ENCODE measurements at regions not wholly inside any gene's neighbourhood (a gene's known extent, or its start where the extent isn't known, plus 50 kb on each side); places are given as distances from the start of the nearest gene placed in this dataset.

- no peak overlapping the region for H3K14ac ChIP-seq (ENCODE audit: insufficient read length)
- no peaks in the 10 kb centered on the region for H4K20me1 ChIP-seq (replicated peaks in 1 of 2; ENCODE audit: control insufficient read depth in 1 of 2, insufficient read depth in 2 of 2, low read length in 2 of 2)
- H2BK120ac ChIP-seq (replicated peaks; ENCODE audit: low read depth, low read length) = no peak overlapping the region
- no peak overlapping the region for H3K4me3 ChIP-seq (ENCODE audit: extremely low read depth in 1 of 4, insufficient read depth in 2 of 4, low read depth in 3 of 4, low read length in 4 of 4)
- no peak overlapping the region for H3K18ac ChIP-seq (ENCODE audit: extremely low read depth, low read length)
- no peaks in the 10 kb centered on the region; a peak in 1 of 7 replicates for H3K4me1 ChIP-seq (replicated peaks in 1 of 4; ENCODE audit: control insufficient read depth in 3 of 4, insufficient read depth in 4 of 4, low read length in 3 of 4)
- CTCF ChIA-PET (ENCODE audit: partially characterized antibody) = no interaction called here
- H2BK12ac ChIP-seq (ENCODE audit: low read depth, low read length) = no peak overlapping the region
- POLR2A ChIA-PET (ENCODE audit: partially characterized antibody) = no interaction called here
- no peaks in the 10 kb centered on the region for H3K9me3 ChIP-seq (ENCODE audit: insufficient read depth in 2 of 2, low read depth in 1 of 2, low read length in 1 of 2)
- H3K27ac ChIP-seq (ENCODE audit: low read depth, low read length) = no peak overlapping the region
- no peaks in the 10 kb centered on the region for H3K79me1 ChIP-seq (ENCODE audit: low read depth, low read length)
- no peak for FAIRE-seq
- no peak overlapping the region for H3K23ac ChIP-seq (ENCODE audit: insufficient read length)
- WGBS, 2 experiments (ENCODE audit: extremely low coverage in 1 of 2, insufficient coverage in 1 of 2, insufficient read length in 1 of 2, insufficient replicate concordance in 2 of 2, low coverage in 1 of 2, low lambda C conversion rate in 2 of 2, missing lambda C conversion rate in 1 of 2) = 40% methylated on average over 2 of the region's 2 CpGs; no CpG with 5 or more reads in 1 of the 2 experiments
- H2AFZ ChIP-seq (ENCODE audit: low read length) = no peak overlapping the region
- no peak overlapping the region for H2BK15ac ChIP-seq (ENCODE audit: low read length)
- 0 out of 2 replicates have a peak, but pooled peaks cover 2% of the 10 kb centered on the region for H3K23me2 ChIP-seq (ENCODE audit: low read depth, low read length)
- H3K4ac ChIP-seq (replicated peaks; ENCODE audit: insufficient read length, low read depth, low read length) = no peak overlapping the region
- no peak overlapping the region for H4K8ac ChIP-seq (ENCODE audit: extremely low read depth, insufficient read depth, low read length)
- DNase-seq (ENCODE audit: low read depth in 1 of 2, low spot score in 2 of 2) = no peak
- H2AK5ac ChIP-seq (ENCODE audit: low read depth, low read length) = no peak overlapping the region
- H3K9ac ChIP-seq (replicated peaks in 1 of 4; ENCODE audit: extremely low read depth in 1 of 4, low read depth in 3 of 4, low read length in 3 of 4) = no peak overlapping the region
- no peak overlapping the region for H3K4me2 ChIP-seq (ENCODE audit: insufficient read depth in 1 of 2, low read depth in 2 of 2, low read length in 2 of 2)
- no peak overlapping the region for H2BK20ac ChIP-seq (ENCODE audit: low read length)
- no peaks in the 10 kb centered on the region for H3K79me2 ChIP-seq (ENCODE audit: control insufficient read depth in 1 of 2, insufficient read depth in 2 of 2, low read length in 2 of 2)
- H3K56ac ChIP-seq (replicated peaks; ENCODE audit: insufficient read length, low read depth, low read length) = no peak overlapping the region
- H3K27me3 ChIP-seq (replicated peaks in 1 of 4; ENCODE audit: control insufficient read depth in 3 of 4, extremely low read depth in 1 of 4, insufficient read depth in 3 of 4, low read length in 3 of 4) = no peaks in the 10 kb centered on the region
- H4K5ac ChIP-seq (ENCODE audit: insufficient read length, low read depth, low read length) = no peak overlapping the region
- no peak overlapping the region for H4K91ac ChIP-seq (replicated peaks; ENCODE audit: insufficient read length, low read length)
- H3K36me3 ChIP-seq (ENCODE audit: control insufficient read depth in 2 of 4, insufficient read depth in 4 of 4, low read length in 3 of 4) = no peaks in the 10 kb centered on the region
- no peak overlapping the region for H2BK5ac ChIP-seq (ENCODE audit: low read depth, low read length)
- no peak for TF ChIP-seq SIX5 (IDR thresholded peaks at IDR 0.05; ENCODE audit: low read depth, low read length)
- no peak for TF ChIP-seq BCL11A (IDR thresholded peaks at IDR 0.05; ENCODE audit: low read depth in 2 of 2, low read length in 2 of 2)
- no peak for TF ChIP-seq NANOG (IDR thresholded peaks at IDR 0.05; ENCODE audit: insufficient read depth, low read depth, low read length, poor library complexity, severe bottlenecking)
Observed at GRCh38 chr18:28728891-28729290, 552.0 kb upstream of the CDH2 start.
